ENCODE measurements at regions not wholly inside any gene's neighbourhood (a gene's known extent, or its start where the extent isn't known, plus 50 kb on each side); places are given as distances from the start of the nearest gene placed in this dataset.
"Not testable (repeated sequence)": the region's sequence is repeated elsewhere in the genome, so short reads cannot be mapped to it uniquely, and the experiment has no call there.

- Histone ChIP-seq H3K36me3 (no peaks in the 10 kb centered on the region), H3K4me1 (no peaks in the 10 kb centered on the region), H3K27me3 (no peaks in the 10 kb centered on the region), H3K27ac (no peak overlapping the region), H3K4me3 (no peak overlapping the region), H3K9me3 (no peaks in the 10 kb centered on the region)
- intact Hi-C loops (cut with DNase I; ENCODE audit: low total_unique reads) = loop anchor here (5.0 kb wide), 1 partner anchor 657 kb away; no protein-coding TSS in a partner anchor
- DNase-seq (ENCODE audit: low spot score in 2 of 2) = no peak
- TF ChIP-seq CTCF (IDR thresholded peaks at IDR 0.05) = no peak
- no peak for TF ChIP-seq POLR2A (IDR thresholded peaks at IDR 0.05)
- TF ChIP-seq POLR2AphosphoS5 (IDR thresholded peaks at IDR 0.05) = no peak
Observed at GRCh38 chr2:107534926-107535325, 291.8 kb upstream of the RGPD4 start.

GRCh38 chr2:107535905-107536689 lies 290.6 kb upstream of the RGPD4 start:
- H3K27ac ChIP-seq; H3K36me3 ChIP-seq; DNase-seq (ENCODE audit: low spot score in 2 of 2); H3K27me3 ChIP-seq; H3K4me1 ChIP-seq; H3K4me3 ChIP-seq; H3K9me3 ChIP-seq: not testable (repeated sequence)
- intact Hi-C loops (cut with DNase I; ENCODE audit: low total_unique reads) = loop anchor here (5.0 kb wide), 1 partner anchor 656 kb away; no protein-coding TSS in a partner anchor

- H3K4me3 ChIP-seq = no peak overlapping the region
- H3K9me3 ChIP-seq = no peaks in the 10 kb centered on the region
- no peak for TF ChIP-seq POLR2AphosphoS5 (IDR thresholded peaks at IDR 0.05)
- no peak for TF ChIP-seq CTCF (IDR thresholded peaks at IDR 0.05)
- TF ChIP-seq POLR2A (IDR thresholded peaks at IDR 0.05) = no peak
- H3K27ac ChIP-seq = no peak overlapping the region
- no peaks in the 10 kb centered on the region for H3K36me3 ChIP-seq
- no peaks in the 10 kb centered on the region for H3K4me1 ChIP-seq
- intact Hi-C loops (cut with DNase I; ENCODE audit: low total_unique reads) = no loop called here
- no peak for DNase-seq (ENCODE audit: low spot score in 2 of 2)
- no peaks in the 10 kb centered on the region for H3K27me3 ChIP-seq
Observed at GRCh38 chr2:107542314-107542740, 284.4 kb upstream of the RGPD4 start.

- no peaks in the 10 kb centered on the region for H3K27me3 ChIP-seq
- H3K27ac ChIP-seq = no peak overlapping the region
- no peaks in the 10 kb centered on the region for H3K4me1 ChIP-seq
- intact Hi-C loops (cut with DNase I; ENCODE audit: low total_unique reads) = no loop called here
- no peak for DNase-seq (ENCODE audit: low spot score in 2 of 2)
- no peak overlapping the region for H3K4me3 ChIP-seq
- no peaks in the 10 kb centered on the region for H3K9me3 ChIP-seq
- TF ChIP-seq CTCF (IDR thresholded peaks at IDR 0.05) (no peak), POLR2A (IDR thresholded peaks at IDR 0.05) (no peak), POLR2AphosphoS5 (IDR thresholded peaks at IDR 0.05) (no peak)
- no peaks in the 10 kb centered on the region for H3K36me3 ChIP-seq
Observed at GRCh38 chr2:107543793-107544192, 282.9 kb upstream of the RGPD4 start.

GRCh38 chr2:107545066-107545465 lies 281.6 kb upstream of the RGPD4 start:
- Histone ChIP-seq H3K4me1 (no peaks in the 10 kb centered on the region), H3K9me3 (no peaks in the 10 kb centered on the region), H3K27me3 (no peaks in the 10 kb centered on the region), H3K27ac (no peak overlapping the region), H3K4me3 (no peak overlapping the region), H3K36me3 (no peaks in the 10 kb centered on the region)
- TF ChIP-seq CTCF (IDR thresholded peaks at IDR 0.05) (no peak), POLR2A (IDR thresholded peaks at IDR 0.05) (no peak), POLR2AphosphoS5 (IDR thresholded peaks at IDR 0.05) (no peak)
- DNase-seq (ENCODE audit: low spot score in 2 of 2) = no peak
- intact Hi-C loops (cut with DNase I; ENCODE audit: low total_unique reads) = no loop called here
